GM21825 (cell line): ENCODE measurements at regions not wholly inside any gene's neighbourhood (a gene's known extent, or its start where the extent isn't known, plus 50 kb on each side); places are given as distances from the start of the nearest gene placed in this dataset.
"Not testable (repeated sequence)": the region's sequence is repeated elsewhere in the genome, so short reads cannot be mapped to it uniquely, and the experiment has no call there.

Source experiments
- ATAC-seq: cut with Tn5 transposase; IDR thresholded peaks from one replicate; pipeline ENCODE4 v1.9.1; 2021; ENCODE audit warnings: mild to moderate bottlenecking, moderate library complexity; ENCODE audit not compliant: unreplicated experiment

DNA sequence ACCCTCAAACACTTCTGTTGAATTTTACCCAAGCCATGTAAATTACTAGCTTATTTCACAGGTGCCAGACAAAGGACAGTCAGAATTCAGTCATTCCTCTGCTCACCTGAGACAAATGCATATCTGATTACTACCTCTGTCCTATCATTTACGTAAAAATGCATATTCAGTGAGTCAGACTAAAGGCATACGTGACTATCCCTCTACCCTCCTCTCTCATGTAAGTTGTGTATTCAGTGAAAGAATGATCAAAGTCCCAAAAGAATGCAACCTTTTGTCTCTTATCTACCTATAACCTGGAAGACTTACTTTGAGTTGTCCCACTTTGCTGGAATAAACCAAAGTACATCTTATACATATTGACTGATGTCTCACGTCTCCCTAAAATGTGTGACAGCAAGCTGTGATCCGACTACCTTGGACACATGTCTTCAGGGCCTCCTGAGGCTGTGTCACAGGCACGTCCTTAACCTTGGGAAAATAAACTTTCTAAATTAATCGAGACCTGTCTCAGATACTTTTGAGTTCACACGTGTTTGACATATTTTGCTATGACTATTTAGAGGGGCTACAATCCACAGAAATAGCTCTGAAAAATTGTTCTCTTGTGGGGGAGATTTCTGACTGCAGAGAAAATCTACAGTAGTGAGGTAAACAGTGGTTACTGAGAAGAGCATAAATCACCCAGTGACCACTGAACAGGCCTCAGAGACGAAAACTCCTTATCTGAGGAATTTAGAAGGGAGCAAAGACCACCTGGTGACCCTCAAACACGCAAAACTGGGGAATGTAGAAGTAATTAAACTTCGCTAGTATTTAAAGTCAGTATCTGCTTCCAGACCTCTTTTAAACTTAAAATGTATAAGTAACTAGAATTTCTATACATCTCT is 1575.8 kb downstream of the STIM2 start:
- no peak for ATAC-seq

- ATAC-seq = no peak
Observed at GRCh38 chr4:28443371-28443770, 1582.7 kb downstream of the STIM2 start.

DNA sequence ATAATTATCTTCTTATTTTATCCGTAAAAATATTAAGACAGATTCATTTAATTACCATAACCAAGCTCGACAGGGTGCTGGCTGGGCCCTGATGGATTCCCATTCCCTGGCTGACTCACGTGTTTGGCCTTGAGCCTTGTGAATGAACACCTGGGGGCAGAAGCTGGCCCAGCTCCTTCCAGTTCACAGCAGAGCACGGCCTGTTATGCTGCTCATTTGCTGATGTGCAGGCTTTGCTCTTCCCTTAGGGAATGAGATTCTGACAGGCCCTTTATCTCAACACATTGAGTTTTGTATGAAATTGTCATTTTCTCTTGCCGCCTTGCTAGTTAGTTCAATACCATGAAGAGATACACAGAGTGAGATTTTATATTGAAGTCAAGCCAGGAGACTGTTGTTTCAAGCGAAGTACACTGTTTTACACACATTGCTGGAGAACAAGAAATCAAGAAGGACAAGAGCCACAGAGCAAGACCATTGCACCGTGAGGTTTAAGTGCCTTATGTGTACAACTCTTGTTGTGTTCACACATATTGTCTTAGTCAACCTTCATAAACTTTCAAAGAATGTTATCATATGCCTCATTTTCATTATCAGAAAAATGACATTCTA is 1583.3 kb downstream of the STIM2 start:
- no peak for ATAC-seq

DNA sequence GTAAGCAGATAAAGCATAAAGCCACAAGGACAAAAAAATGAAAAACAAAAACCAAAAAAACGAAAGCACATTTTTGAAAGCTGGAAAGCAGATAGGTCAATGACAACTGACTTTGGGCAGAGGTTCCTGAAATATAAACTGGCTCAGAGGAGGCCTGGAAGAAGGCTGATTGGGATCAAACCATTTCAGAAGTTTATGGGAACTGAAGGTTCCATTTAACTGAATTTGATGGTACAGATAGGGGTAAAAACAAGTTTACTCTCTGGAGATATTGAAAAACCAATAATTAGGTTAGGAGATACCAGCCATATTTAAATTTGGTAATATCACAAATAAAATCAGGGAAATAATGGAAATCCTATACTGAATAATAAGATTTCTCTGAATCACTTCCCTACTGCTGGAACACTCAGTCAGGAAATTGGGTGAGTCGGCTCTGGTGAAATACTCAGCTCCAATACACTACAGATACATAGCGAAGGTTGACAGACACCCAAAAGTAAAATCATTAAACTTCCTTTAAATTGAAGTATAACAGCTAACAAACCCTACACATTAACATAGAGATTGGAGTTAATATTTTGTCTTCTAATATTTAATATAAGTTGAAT is 1584.3 kb downstream of the STIM2 start:
- ATAC-seq = no peak

GRCh38 chr4:28449085-28449484 is 1588.4 kb downstream of the STIM2 start:
- ATAC-seq = no peak

DNA sequence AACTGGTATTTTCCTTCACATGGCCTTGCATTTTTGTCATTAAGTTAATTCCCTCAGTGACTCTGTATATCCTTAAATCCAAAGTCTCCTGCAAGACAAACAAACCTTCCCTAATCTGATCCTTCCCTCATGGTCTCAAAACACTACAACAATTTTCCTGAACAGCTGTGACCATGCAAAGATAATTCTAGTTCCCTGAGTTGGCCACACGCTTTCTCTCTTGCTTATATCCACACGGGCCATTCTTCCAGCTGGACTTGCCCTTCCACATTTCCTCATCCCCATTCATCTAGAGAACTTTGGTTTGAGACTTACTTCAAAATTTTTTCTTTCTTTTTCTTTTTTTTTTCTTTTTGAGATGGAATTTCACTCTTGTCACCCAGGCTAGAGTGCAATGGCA is 1590.7 kb downstream of the STIM2 start:
- no peak for ATAC-seq

DNA sequence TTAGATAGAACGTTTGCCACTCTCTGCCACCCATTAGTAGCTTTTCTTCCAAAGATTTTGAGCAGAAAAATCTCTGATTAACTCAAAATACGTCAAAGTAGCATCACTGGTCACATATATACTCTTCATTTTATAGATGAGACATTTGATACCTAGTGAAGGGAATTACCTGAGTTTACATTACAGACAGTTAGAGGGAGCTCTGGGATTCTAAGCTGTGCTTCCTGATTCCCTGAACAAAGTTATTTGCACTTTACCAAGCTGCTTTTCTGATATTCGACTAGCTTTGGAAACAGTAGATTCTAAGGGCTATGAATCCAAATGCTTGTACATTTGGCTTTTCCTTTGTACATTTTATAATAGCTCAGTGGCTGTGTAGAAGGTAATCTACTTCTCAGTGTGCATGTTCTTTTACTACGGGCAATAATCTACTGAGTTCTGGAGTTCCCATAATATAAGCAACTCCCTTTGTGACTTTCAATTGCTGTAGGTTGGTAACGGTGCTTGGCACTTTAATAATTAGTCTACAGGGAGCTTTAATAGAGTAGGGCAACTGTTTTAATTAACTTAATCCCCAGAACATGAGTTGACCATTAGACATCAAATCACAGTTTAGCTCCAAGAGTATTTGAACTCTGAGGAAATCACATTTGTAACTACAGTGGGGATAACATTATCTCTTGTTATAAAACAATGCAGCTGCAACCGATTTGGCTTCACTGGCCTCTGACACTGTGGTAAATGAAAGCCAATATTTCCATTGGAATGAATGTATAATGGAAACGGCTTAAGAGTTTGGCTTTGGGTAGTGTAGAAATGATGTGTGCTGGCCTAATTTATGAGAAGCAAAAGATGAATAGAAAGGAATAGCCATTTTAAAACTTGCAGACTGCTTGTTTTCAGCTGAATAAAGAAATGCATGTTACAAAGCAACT is 1602.4 kb downstream of the STIM2 start:
- ATAC-seq = no peak

- no peak for ATAC-seq
Observed at GRCh38 chr4:28464823-28465222, 1604.2 kb downstream of the STIM2 start.

DNA sequence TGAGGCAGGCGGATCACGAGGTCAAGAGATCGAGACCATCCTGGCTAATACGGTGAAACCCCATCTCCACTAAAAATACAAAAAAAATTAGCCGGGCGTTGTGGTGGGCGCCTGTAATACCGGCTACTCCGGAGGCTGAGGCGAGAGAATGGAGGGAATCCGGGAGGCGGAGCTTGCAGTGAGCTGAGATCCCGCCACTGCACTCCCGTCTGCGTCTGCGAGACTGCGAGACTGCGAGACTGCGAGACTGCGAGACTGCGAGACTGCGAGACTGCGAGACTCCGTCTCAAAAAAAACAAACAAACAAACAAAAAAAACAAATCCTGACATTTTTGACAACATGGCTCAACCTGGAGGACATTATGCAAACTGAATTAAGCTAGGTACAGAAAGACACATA is 1606.2 kb downstream of the STIM2 start:
- ATAC-seq = not testable (repeated sequence)

DNA sequence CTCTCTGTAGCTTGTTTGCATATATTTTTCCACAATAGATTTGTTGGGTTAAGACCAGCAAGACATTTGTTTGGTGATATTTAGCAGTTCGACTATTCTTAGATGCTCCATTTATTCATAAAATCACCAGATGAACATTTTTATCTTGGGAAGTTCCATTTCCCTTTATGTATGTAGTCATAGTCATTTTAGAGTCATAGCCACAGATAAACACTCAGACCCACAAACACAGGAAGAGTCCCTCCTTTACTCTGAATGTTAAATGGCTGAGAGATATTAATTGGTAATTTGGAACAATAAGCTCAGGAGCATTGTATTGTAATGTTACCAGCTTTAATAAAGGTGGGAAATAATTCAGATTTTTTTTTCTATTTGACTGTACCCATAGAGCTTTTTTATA is 1608.7 kb downstream of the STIM2 start:
- no peak for ATAC-seq

GRCh38 chr4:28469886-28470285 is 1609.2 kb downstream of the STIM2 start:
- ATAC-seq = no peak

DNA sequence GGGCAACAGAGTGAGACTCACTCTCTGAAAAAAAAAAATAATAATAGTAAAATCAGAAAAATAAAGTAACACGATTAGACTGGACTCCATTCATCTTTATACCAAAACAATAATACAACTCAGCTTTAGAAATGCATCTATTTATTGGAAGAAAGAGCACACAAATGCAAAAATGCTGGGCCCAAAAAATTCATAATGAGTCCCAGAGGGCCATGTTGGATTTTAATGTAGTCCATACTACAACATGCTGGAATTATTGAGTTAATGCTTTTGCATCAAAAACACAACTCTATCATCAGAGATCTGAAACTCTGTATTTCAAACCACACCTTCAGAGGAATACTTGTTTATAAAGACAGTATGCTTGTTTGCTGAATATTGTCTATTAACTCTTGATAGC is 1614.7 kb downstream of the STIM2 start:
- ATAC-seq = no peak

DNA sequence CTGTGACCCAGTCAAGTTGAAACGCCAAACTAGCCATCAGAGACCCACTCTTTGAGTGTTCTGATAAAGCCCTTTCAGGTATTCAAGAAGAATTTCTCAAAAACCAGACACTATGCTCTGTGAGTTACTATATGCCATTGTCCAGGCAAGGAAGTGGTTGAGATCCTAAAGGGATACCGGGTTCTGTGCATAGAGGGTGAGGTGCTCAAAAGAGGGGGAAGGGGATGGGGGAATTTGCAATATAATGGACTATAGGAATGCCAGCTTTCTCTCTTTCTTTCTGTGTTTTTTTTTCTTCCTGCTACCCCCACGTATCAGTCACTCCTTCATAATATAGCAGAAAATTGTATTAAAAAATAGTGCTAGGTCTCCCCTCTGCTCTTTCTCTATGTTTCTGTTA is 1619.0 kb downstream of the STIM2 start:
- no peak for ATAC-seq

GRCh38 chr4:28481565-28481964 is 1620.9 kb downstream of the STIM2 start:
- ATAC-seq = no peak

GRCh38 chr4:28482580-28483270 is 1622.1 kb downstream of the STIM2 start:
- ATAC-seq = no peak

DNA sequence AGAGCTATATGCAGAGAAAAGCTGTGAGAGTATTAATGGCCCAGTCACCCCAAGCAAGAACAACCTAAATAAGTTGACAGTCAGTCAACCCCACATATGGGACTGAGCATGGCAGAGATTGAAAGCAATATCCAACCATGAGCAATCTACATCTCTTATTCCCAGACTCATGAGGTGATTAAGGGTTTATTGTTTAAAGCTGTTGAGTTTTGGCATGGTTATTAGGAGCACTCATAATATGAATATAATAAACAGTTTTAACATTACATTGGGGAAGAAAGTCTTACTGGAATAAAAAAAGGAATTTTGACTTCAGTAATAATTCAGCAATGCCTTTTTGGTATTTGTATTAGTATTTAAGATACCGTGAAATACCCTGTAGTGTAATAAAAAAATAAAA is 1627.4 kb downstream of the STIM2 start:
- no peak for ATAC-seq

DNA sequence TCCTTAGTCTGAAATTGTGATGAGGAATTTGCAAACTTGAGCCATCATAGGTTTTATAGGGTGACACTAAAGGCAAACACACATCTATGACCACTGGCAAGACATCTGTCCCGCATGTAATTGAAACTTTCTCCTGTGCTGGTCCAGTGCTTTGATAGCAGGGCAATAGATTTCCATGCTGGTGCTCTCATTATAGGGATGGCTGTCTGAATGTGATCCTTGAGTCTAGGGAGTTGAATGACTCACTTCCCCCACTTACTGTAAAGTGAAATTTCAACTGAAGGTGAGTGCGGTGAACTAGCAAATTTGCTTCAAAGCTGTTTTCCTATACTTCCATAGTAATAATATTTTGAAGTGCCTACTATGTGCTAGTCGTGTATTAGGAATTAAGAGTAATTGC is 1630.0 kb downstream of the STIM2 start:
- ATAC-seq = no peak

- no peak for ATAC-seq
Observed at GRCh38 chr4:28505064-28505463, 1644.4 kb downstream of the STIM2 start.

DNA sequence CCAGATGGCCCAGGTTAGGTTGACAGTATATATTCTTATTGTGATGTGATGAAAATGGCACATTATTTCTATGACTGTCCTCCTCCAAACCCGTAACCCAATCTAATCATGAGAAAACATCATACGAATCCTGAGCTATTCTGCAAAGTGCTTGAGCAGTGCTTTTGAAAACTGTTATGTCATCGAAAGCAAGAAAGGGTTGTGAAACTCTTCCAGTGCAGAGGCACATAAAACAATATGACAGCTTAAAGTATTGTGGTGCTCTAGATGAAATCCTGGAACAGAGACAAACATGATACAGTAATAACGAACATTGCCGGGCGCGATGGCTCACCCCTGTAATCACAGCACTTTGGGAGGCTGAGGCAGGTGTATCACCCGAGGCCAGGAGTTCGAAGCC is 1648.0 kb downstream of the STIM2 start:
- no peak for ATAC-seq

- ATAC-seq = not testable (repeated sequence)
Observed at GRCh38 chr4:28514766-28515165, 1654.1 kb downstream of the STIM2 start.
